ENCODE measurements at regions not wholly inside any gene's neighbourhood (a gene's known extent, or its start where the extent isn't known, plus 50 kb on each side); places are given as distances from the start of the nearest gene placed in this dataset.
A peak's percentile ranks its signal among the peaks of the same experiment; 100 is the strongest.
"Not testable (repeated sequence)": the region's sequence is repeated elsewhere in the genome, so short reads cannot be mapped to it uniquely, and the experiment has no call there.

DNA sequence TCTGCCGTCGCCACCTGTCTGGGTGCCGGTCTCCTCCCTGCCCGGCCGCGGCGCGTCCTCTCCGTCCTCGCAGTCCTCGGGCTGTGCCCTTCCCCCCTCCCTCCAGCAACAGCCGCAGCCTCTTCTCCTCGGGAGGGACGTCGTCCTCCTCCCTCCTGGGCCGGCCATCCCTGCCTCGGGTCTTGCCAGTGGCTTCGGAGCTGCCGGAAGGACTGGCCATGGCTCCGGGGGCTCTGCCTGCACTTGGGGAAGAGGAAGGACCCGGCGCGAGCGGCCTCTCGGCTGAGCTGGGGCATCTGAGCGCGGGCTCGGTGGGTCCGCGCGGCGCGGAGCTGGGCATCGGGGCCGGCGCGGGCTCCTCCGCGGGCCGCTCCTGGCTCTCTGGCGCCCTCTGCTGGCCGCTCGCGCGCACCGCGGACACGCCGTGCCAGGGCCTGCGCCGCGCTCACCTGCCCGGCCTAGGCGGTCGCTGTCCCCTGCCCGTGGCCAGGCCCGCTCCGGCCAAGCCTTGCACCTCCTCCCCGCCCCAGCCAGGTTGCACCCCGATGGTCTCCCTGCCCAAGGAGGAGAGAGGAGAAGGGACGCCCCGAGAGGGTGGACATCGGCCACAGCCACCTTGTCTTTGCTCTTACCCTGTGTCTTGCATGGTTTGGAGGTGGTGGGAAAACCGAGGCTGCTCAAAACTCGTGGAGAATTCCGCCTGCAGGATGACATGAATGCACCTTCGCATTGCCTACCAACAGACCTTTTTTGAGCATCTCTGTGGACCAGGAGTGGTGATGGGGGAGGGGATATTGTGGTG lies 83.9 kb upstream of the FRG2C start:
- peak; percentile 2 to 32 for DNase-seq (ENCODE audit: low read depth in 1 of 2, low spot score in 1 of 2)

- not testable (repeated sequence) for DNase-seq (ENCODE audit: low read depth in 1 of 2, low spot score in 1 of 2)
Measured at GRCh38 chr3:75582536-75582935, 81.6 kb upstream of the FRG2C start.

GRCh38 chr3:75583116-75583515 lies 81.0 kb upstream of the FRG2C start:
- not testable (repeated sequence) for DNase-seq (ENCODE audit: low read depth in 1 of 2, low spot score in 1 of 2)

- not testable (repeated sequence) for DNase-seq (ENCODE audit: low read depth in 1 of 2, low spot score in 1 of 2)
Measured at GRCh38 chr3:75587695-75588094, 76.4 kb upstream of the FRG2C start.

- DNase-seq (ENCODE audit: low read depth in 1 of 2, low spot score in 1 of 2), result not testable (repeated sequence)
Measured at GRCh38 chr3:75590382-75590781, 73.7 kb upstream of the FRG2C start.

DNA sequence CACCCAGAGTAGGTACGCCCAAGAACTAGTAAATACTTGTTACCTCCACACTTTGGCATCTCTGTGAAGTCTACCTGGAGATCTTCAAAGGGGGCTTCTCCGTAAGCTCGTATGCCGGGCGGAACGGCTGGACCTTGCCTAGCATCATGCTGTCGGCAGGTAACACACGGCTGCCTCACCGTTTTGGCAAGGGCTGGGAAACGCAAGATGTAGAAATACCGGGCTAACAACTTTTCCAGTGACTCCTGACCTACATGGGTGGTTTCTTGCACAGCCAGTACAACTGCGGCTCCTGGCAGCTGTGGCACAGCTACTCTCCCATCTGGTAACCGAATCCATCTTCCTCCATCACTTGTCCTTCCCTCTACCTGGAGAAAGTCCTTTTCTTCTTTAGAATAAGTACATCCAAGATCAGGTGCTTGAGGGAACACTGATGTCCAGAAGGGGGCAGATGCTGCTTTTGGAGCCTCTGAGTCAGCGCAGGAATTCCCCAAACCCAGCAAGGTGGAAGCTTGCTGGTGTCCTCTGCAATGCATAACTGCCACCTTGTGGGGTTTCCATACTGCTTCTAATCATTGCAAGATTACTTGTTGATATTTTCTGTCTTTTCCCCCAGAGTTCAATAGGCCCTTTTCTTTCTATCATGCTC lies 59.7 kb upstream of the FRG2C start:
- not testable (repeated sequence) for DNase-seq (ENCODE audit: low read depth in 1 of 2, low spot score in 1 of 2)

DNA sequence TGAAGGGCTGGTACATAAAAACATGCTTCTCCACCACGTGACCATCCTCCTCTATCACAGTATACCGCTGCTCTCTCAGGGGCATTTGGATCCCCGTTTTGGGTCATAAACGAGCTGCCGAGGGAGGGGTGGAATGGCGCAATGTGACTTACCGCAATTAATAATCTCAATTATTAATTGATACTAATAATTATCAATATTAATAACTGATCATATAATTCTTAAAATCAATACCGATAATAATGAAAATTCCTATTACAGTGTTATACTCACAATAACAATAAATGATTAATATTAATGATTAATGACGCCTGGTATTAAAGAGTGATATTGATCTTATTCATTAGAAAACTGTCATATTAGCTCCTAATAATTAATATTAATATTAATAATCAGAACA lies 56.1 kb upstream of the FRG2C start:
- DNase-seq (ENCODE audit: low read depth in 1 of 2, low spot score in 1 of 2), result not testable (repeated sequence)

- DNase-seq (ENCODE audit: low read depth in 1 of 2, low spot score in 1 of 2), result not testable (repeated sequence)
Measured at GRCh38 chr3:75609598-75609997, 54.5 kb upstream of the FRG2C start.

- no peak for DNase-seq (ENCODE audit: low read depth in 1 of 2, low spot score in 1 of 2)
Measured at GRCh38 chr3:75610773-75611172, 53.4 kb upstream of the FRG2C start.

- not testable (repeated sequence) for DNase-seq (ENCODE audit: low read depth in 1 of 2, low spot score in 1 of 2)
Measured at GRCh38 chr3:75611724-75612460, 52.2 kb upstream of the FRG2C start.

Data from activated CD4-positive, alpha-beta T cell treated with anti-CD3 and anti-CD28 coated beads, Interleukin-2, amount 50 U/mL, for 24 hours (primary cell).